ENCODE measurements at regions not wholly inside any gene's neighbourhood (a gene's known extent, or its start where the extent isn't known, plus 50 kb on each side); places are given as distances from the start of the nearest gene placed in this dataset.

DNA sequence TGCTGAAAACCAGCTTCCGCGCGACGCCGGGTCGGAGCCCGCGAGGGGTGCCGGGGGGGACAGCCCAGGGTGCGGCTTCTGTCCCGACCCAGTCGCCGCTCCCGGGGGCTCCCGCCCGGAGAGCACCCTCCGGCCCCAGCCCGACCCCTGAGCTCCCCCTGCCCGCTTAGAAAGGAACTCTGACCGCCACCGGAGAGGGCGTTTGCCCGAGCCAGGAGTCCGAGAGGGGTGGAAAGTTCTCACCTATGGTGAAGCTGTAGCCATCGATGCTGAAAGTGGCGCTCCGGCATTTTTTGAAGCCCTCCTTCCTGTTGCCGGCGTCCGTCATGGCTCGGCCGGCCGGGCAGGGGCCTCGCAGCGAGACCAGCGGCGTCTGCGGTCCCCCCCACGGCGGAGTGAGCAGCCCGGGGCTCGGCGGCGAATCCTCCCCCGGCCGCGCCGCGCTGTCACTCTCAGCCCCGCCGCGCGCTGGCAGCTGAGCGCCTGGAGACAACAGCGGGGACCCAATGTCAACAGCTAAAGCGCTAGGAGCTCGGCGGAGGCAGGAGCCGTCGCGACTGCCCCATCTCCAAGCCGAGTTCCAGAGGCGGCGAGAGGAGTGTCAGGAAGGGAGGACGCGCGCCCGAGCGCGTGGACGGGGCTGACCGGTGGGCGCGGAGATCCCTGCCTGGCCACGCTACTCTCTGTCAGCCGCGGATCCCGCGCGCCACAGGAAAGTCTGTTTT lies 191.6 kb downstream of the LSM5 start:
- H3K79me2 ChIP-seq (ENCODE audit: control insufficient read depth, insufficient read depth, low read length), result no peaks in the 10 kb centered on the region
- ATAC-seq, result no peak
- intact Hi-C loops (cut with micrococcal nuclease; ENCODE audit: unreplicated experiment) (no loop called here), in situ Hi-C loops (cut with MboI) (no loop called here)
- no peak overlapping the region for H3K9ac ChIP-seq (ENCODE audit: control insufficient read depth, insufficient read depth, low read length)
- FAIRE-seq, result no peak
- H3K27me3 ChIP-seq (replicated peaks in 1 of 2; ENCODE audit: control insufficient read depth in 2 of 2, insufficient read depth in 2 of 2, low read length in 1 of 2), result peaks cover 3 to 6% of the 10 kb centered on the region in 2 experiments; a peak in 3 of 4 replicates
- H4K20me1 ChIP-seq (ENCODE audit: control insufficient read depth, insufficient read depth), result no peaks in the 10 kb centered on the region
- H3K27ac ChIP-seq (ENCODE audit: control insufficient read depth, insufficient read depth), result no peak overlapping the region
- no peak overlapping the region for H3K4me3 ChIP-seq
- TF ChIP-seq SMC3 (IDR thresholded peaks at IDR 0.05; ENCODE audit: borderline replicate concordance, low read length) (no peak), NR2F1 (conservative IDR thresholded peaks at IDR 0.05) (no peak), CBFB (IDR thresholded peaks at IDR 0.05; ENCODE audit: low read depth) (no peak), ZSCAN29 (IDR thresholded peaks at IDR 0.05) (no peak), EP300 (IDR thresholded peaks at IDR 0.05; ENCODE audit: borderline replicate concordance in 1 of 2, control insufficient read depth in 1 of 2, low read depth in 2 of 2, low read length in 2 of 2) (no peak), CHD4 (IDR thresholded peaks at IDR 0.05) (no peak), KDM1A (IDR thresholded peaks at IDR 0.05; ENCODE audit: borderline replicate concordance) (no peak), NFIC (IDR thresholded peaks at IDR 0.05; ENCODE audit: low read depth, low read length) (no peak), RAD51 (IDR thresholded peaks at IDR 0.05) (no peak), YBX1 (IDR thresholded peaks at IDR 0.05) (no peak), SMARCA5 (IDR thresholded peaks at IDR 0.05) (no peak), PAX5 (IDR thresholded peaks at IDR 0.05; ENCODE audit: borderline replicate concordance, low read depth, low read length) (no peak), POU2F2 (IDR thresholded peaks at IDR 0.05; ENCODE audit: borderline replicate concordance, low read depth, low read length) (no peak), GABPA (IDR thresholded peaks at IDR 0.05; ENCODE audit: low read depth) (no peak), IRF4 (IDR thresholded peaks at IDR 0.05; ENCODE audit: low read depth, low read length) (no peak), BACH1 (IDR thresholded peaks at IDR 0.05; ENCODE audit: borderline replicate concordance) (no peak), MEF2A (IDR thresholded peaks at IDR 0.05; ENCODE audit: insufficient read depth, low read depth, low read length) (no peak)
- TF ChIP-seq, protein P1, sequence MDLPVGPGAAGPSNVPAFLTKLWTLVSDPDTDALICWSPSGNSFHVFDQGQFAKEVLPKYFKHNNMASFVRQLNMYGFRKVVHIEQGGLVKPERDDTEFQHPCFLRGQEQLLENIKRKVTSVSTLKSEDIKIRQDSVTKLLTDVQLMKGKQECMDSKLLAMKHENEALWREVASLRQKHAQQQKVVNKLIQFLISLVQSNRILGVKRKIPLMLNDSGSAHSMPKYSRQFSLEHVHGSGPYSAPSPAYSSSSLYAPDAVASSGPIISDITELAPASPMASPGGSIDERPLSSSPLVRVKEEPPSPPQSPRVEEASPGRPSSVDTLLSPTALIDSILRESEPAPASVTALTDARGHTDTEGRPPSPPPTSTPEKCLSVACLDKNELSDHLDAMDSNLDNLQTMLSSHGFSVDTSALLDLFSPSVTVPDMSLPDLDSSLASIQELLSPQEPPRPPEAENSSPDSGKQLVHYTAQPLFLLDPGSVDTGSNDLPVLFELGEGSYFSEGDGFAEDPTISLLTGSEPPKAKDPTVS (IDR thresholded peaks at IDR 0.05; ENCODE audit: low read depth, low read length), result no peak
- TF ChIP-seq, protein P2, sequence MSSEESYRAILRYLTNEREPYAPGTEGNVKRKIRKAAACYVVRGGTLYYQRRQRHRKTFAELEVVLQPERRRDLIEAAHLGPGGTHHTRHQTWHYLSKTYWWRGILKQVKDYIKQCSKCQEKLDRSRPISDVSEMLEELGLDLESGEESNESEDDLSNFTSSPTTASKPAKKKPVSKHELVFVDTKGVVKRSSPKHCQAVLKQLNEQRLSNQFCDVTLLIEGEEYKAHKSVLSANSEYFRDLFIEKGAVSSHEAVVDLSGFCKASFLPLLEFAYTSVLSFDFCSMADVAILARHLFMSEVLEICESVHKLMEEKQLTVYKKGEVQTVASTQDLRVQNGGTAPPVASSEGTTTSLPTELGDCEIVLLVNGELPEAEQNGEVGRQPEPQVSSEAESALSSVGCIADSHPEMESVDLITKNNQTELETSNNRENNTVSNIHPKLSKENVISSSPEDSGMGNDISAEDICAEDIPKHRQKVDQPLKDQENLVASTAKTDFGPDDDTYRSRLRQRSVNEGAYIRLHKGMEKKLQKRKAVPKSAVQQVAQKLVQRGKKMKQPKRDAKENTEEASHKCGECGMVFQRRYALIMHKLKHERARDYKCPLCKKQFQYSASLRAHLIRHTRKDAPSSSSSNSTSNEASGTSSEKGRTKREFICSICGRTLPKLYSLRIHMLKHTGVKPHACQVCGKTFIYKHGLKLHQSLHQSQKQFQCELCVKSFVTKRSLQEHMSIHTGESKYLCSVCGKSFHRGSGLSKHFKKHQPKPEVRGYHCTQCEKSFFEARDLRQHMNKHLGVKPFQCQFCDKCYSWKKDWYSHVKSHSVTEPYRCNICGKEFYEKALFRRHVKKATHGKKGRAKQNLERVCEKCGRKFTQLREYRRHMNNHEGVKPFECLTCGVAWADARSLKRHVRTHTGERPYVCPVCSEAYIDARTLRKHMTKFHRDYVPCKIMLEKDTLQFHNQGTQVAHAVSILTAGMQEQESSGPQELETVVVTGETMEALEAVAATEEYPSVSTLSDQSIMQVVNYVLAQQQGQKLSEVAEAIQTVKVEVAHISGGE (CRISPR knock-in tag; IDR thresholded peaks at IDR 0.05), result no peak
- TF ChIP-seq, protein P3, sequence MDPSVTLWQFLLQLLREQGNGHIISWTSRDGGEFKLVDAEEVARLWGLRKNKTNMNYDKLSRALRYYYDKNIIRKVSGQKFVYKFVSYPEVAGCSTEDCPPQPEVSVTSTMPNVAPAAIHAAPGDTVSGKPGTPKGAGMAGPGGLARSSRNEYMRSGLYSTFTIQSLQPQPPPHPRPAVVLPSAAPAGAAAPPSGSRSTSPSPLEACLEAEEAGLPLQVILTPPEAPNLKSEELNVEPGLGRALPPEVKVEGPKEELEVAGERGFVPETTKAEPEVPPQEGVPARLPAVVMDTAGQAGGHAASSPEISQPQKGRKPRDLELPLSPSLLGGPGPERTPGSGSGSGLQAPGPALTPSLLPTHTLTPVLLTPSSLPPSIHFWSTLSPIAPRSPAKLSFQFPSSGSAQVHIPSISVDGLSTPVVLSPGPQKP (IDR thresholded peaks at IDR 0.05; ENCODE audit: low read depth, low read length), result no peak
- SMC1A ChIA-PET (ENCODE audit: uncharacterized antibody, unreplicated experiment), result no interaction called here
- no peak for DNase-seq (ENCODE audit: low read depth, low spot score)
- 29% methylated on average over 65 of the region's 80 CpGs for WGBS (ENCODE audit: insufficient coverage, insufficient replicate concordance, low lambda C conversion rate, missing lambda C conversion rate)
- no peak overlapping the region for H2AFZ ChIP-seq (ENCODE audit: control insufficient read depth, low read depth, low read length)
- BruUV-seq (replicated peaks), result no TSS peak
- no peaks in the 10 kb centered on the region for H3K9me3 ChIP-seq (replicated peaks; ENCODE audit: control insufficient read depth, insufficient read depth, low read length)
- no peaks in the 10 kb centered on the region for H3K4me1 ChIP-seq (ENCODE audit: control insufficient read depth, insufficient read depth, low read length)
- no peaks in the 10 kb centered on the region for H3K36me3 ChIP-seq (ENCODE audit: control insufficient read depth in 2 of 2, insufficient read depth in 2 of 2, low read length in 1 of 2)
- RAD21 ChIA-PET (ENCODE audit: unreplicated experiment), result no interaction called here
- H3K4me2 ChIP-seq (ENCODE audit: control insufficient read depth, insufficient read depth), result no peak overlapping the region
- CTCF ChIA-PET, result no interaction called here
- POLR2A ChIA-PET, result no interaction called here
